ENCODE measurements at regions not wholly inside any gene's neighbourhood (a gene's known extent, or its start where the extent isn't known, plus 50 kb on each side); places are given as distances from the start of the nearest gene placed in this dataset.

DNA sequence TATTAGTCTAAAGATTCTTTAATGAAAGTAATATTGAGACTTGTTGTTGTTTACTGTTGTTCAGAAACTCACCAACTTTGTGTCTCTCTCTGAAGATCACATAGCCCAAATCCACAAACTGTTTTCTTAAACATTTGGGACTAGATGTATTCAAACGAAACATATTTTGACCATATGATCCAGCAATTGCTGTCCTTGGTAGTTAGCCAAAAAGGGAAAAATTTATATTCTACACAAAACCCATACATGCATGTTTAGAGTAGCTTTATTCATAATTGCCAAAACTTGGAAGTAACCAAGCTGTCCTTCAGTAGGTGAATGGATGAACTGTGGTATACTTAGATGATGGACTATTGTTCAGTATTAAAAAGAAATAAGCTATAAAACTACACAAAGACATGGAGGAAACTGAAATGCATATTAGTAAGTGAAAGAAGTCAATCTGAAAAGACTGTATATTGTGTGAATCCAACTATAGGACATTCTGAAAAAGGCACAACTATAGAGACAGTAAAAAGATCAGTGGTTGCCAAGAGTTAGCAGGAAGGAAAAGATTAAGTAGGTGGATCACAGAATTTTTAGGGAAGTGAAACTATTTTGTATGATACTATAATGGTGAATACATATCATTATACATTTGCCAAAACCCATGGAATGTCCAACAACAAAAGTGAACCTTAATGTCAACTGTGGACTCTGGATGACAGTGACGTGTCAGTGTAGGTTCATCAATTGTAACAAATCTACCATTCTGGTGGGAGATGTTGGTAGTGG lies 442.9 kb downstream of the INSC start:
- TF ChIP-seq NFE2L1 (tag; IDR thresholded peaks at IDR 0.05; ENCODE audit: borderline replicate concordance, low read depth): no peak
- no peak for TF ChIP-seq BMI1 (IDR thresholded peaks at IDR 0.05; ENCODE audit: low read length)
- no peak for TF ChIP-seq TEAD4 (IDR thresholded peaks at IDR 0.05; ENCODE audit: low read length)
- no peak for TF ChIP-seq TEAD4 (CRISPR knock-in tag; IDR thresholded peaks at IDR 0.05; ENCODE audit: borderline replicate concordance)
